ENCODE measurements at regions not wholly inside any gene's neighbourhood (a gene's known extent, or its start where the extent isn't known, plus 50 kb on each side); places are given as distances from the start of the nearest gene placed in this dataset.
A peak's percentile ranks its signal among the peaks of the same experiment; 100 is the strongest.
"Not testable (repeated sequence)": the region's sequence is repeated elsewhere in the genome, so short reads cannot be mapped to it uniquely, and the experiment has no call there.

DNA sequence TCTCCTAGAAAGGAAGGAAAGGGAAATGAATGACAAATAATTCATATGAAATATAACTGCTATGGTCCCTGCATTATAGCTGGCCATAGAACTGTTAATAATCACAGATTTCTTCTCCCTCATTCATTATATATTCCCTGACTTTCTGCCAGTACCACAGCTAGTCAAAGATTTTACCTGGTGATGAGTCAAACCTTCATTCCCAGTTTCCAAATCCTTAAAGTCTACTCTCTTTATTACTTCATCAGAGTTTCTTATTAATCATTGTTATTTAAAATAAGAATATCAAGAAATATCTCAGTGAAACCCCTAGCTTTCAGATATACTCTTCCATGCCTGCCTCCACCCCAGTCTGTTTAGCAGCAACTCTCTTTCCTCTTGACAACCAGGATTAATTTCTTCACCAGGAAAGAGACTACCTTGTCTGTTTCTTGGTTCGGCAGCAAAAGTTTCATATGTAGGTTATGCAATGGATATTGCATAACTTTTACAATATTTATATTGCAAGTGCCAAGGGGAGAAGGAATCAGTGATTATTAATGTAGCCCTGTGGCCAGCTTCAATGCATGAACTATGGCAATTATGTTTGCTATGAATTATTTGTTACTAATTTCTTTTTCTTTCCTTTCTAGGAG, 533.8 kb downstream of the FBXO15 start:
- no peak for DNase-seq

DNA sequence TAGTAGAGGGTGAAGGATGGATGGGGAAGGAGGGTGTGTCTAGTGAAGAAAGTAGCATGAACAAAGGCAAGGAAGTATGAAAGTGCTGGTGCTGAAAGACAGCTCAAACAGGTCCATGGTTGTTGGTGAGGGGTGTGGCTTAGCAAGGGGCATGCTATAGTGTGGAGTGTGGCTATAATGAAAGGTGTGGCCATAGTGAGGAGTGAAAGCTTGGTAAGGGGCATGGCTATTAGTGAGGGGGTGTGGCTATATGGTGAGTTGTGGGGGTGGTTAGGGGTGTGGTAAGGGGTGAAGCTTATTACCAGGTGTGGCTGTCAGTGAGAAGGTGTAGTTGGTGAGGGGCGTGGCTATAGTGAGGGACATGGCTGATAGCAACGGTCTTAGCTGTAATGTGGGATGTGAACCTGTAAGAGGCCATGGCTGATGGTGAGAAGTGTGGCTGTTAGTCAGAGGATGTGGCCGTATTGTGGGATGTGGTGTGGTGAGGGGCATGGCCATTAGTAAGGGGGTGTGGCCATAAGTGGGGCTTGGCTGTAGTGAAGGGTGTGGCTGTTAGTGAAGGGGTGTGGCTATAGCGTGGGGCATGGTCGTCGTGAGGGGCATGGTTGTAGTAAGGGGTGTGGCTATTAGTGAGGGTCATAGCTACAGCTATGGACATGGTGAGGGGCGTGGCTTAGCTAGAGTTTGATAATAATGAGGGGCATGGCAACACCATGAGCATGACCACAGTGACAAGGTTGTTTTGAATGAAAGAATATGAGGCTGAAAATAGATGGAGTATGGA, 549.6 kb downstream of the FBXO15 start:
- no peak for DNase-seq

DNA sequence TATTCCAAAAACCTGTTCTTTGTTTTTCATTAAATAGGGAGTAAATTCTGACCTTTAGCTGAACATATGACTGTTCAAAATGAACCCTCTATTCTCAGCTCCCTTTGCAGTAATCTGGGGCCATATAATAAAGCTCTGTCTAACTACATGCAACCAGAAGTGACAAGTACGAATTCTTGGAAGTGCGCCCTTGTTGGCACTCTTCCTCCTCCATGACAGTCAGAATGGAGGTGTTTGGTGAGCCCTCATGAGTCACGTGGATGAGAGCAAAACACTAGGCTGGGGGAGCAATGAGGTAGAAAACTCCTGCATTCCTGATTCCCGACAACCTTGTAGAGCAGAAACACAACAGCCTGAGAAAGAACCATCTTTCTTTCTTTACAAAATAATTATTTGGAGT, 552.9 kb downstream of the FBXO15 start:
- DNase-seq: no peak

DNA sequence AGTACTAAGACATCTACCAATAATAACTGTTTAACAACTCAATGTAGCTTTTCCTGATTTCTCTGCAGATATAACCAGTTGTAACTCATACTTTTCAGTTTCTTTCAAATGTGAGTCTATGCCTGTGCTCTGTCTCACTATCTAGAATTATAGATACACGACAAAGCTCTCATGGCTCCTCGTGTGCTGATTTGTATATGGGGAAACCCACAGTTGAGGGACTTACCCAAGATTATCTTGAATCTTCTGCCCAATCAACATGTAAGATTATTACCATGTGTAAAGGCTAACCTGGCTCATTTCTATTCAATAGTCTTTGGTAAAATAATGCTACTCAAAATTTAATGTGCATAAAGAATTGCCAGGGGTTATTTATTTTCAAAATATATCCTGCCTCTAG, 554.4 kb downstream of the FBXO15 start:
- no peak for DNase-seq

DNA sequence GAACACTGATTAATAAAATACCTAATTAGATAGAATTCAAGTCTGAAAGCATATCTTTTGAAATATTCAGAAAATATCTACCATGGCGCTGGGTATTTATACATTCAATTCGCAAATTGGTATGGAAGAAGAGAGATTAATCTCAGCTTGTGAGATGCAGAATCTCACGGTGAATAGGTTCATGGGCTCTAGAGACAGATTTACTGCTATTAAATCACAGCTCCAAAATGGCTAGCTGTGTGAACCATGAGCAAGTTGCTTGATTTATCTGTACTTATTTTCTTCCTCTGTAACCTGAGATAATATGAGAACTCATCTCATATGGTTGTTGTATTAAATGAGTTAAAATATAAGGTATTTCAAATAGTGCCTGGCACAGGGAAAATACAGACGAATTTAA, 556.7 kb downstream of the FBXO15 start:
- DNase-seq: no peak

DNA sequence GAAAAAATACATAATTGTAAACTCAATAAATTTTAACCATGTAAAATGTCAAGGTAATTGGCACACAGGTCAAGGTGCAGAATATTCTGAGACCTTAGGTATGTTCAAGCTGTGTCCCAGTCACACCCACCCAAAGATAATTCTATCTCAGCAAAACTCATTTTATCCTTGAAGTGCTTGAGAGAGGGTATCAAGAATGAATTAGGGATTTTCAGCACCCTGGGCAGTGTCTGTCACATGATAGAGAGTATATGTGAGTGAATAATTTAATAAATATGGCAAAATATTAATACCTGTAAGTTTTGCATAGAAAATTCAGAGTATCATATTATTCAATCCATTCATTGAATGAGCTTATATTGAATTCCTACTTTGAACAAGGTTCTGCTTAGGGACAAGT, 567.9 kb downstream of the FBXO15 start:
- DNase-seq: no peak

DNA sequence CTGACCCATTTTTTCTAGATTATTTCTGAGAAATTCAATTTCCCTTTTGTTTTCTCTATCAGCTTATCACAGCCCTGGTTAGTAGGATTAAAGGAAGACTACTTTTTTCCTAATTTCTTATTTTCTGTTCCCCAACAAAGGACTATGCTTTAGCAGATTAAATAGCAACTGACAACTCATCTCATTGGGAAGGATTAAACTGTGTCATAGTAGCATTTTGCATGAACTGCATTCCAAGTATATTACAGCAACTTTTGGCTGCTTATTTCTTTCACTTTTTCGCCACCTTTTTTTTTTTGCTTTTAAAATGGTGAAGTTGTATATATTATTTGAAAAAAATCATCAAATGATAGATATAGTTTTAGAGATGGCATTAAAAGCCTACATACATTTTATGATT, 570.3 kb downstream of the FBXO15 start:
- no peak for DNase-seq

DNA sequence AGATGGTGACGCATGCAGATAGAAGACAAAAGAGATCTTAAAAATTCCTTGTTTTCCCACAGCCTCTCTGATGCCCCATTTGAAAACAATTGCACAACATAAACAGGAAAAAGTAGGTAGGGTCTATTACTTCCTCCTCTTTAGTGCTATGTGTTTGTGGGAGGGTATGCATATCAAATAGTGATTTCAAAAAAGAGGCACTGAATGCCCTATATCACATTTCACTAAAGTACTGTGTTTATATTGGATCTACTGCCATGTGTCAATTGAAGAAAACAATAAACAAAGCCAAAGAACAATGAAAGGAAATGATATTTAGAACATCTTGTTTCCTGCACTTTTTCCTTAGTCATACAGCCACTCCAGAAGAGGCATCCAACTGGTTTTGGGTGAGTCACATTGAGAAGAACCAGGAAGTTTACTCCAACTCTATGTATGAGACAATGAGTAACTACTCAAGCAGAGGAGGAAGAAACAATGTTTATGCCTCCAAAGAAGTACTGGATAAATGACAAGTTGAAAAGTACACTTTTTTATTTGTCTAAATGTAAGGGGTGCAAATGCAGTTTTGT, 583.6 kb downstream of the FBXO15 start:
- DNase-seq: peak; percentile 22

DNA sequence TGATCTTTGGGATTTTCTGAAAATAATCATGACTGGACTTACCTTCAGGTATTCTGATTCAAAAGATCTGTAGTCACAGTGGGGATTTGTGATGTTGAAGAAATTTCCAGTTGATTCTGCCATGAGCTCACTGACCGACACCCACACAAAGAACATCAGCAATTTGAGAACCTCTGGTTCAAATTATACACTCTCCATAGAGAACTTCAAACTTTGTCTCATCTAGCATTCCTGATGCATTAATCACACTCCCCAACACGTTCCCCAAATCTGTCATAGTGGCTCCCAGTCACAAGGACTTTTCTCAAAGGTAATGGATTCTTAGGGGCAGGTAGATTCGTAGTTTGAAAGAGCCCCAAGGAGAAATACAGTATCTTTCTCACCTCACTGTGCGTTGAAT, 584.3 kb downstream of the FBXO15 start:
- DNase-seq: no peak

DNA sequence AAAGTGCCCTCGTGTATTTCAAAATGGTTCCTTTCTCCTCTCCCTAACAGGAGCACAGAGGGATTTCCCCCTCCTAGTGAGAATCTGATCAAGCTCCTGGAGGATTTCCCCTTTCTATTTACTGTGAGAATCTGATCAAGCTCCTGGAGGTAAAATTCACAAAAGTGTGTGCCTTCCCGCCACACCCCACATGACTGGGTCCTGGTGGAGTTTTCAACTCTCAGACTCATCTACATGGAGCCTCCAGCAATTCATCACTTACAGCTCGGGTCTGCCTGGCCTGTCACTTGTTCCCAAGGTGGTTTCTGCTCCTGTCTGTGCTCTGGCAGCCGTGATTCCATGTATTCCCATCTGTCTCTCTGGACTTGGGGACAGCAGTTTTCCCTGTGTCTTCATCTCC, 590.7 kb downstream of the FBXO15 start:
- DNase-seq: no peak

DNA sequence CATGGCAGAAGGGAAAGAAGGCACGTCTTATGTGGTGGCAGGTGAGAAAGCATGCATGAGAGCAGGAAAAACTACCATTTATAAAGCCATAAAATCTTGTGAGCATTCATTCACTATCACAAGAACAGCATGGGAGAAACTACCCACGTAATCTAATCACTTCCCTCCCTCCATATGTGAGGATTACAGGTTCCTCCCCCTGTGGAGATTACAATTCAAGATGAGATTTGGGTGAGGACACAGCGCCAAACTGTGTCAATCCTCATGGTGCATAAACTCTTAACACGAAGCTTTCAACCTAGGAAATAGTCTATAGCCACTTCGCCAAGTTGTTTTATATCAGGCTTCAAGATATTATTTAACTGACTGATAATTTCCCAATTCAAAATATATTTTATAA, 595.5 kb downstream of the FBXO15 start:
- no peak for DNase-seq

DNA sequence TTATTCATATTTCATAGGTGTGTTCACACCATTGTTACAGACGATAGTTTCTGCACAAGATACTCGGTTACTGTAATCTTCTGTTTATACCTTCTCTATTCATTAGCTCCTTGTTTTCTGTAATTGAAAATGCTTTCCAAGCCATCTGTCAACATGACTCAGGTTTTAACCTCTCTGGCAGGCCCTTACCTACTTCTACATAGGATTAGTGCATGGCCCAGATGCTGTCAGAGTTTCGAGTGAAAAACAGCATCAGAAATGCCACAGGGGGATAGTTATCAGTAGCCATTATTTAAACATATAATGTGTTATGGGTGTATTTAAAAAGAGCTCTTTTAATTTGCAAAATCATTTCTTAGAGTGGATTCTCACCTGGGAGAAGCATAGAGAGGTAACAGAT, 596.4 kb downstream of the FBXO15 start:
- no peak for DNase-seq

DNA sequence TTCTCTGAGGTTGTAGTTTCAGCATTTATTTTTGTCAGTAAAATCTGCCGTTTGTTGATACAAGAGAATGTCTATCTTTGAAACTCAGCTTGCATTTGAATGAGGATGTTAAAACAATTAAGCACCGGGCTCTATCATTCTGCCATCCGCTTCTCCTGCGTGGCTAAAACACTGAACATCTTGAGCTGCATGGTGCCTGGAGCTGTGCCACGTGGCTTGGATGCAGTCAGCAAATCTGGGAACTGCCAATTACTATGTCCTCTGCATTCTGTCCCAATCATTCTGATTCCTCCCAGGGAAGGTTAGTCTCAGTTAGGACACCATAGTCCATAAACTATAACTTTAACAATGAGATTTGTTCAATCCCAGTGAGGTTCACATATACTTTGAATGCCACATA, 598.4 kb downstream of the FBXO15 start:
- no peak for DNase-seq

DNA sequence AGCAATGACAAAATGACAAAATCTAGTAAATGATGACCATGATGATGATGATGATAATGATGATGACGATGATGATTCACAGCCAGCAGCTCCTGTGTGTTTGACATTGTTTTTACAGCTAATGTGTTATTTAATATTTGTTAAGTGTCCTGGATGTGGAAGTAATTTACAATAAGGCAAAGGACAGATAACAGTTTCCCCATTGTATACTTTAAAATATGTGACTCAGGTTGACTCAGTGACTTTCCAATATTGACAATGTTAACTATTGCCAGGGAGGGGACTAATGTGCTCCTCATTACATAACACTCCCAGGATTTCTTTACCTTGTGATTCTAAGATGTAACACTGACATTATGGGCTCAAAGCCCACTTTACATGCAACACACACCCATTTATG, 602.2 kb downstream of the FBXO15 start:
- DNase-seq: no peak

DNA sequence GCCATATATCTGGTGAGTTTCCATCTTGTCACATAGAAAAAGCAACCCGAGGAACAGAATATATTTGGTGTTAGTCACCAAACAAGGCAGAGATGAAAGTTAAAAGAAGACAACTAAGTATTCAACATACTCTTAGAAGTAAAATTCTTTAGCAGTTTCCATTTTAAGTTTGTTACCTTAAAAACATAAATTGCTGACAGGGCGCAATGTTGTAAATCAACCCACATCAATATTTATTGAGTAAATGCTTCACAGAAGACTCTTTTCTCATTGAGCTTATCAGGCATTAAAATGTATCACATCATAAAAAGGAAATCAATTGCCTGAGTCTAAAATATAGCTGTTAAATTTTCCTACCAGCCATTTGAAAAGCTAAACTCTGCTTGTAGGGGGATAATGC, 603.0 kb downstream of the FBXO15 start:
- no peak for DNase-seq

DNA sequence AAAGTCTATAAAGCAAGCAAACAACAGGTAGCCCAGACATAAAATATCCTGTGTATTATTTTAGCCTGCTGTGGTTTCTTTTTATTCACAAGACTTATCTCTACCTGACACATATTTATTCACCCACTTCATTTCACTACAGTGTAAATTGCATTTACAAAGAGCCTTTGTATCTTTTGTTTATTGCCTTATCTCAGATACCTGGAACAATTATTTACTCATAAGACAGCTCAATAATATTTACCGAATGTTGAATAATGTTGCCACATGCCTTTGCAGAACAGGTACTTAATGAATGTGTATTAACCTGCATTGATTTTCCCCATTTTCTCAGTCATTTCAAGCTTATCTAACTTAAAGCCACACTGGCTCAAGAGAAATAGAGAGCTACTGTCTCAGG, 603.6 kb downstream of the FBXO15 start:
- DNase-seq: no peak

DNA sequence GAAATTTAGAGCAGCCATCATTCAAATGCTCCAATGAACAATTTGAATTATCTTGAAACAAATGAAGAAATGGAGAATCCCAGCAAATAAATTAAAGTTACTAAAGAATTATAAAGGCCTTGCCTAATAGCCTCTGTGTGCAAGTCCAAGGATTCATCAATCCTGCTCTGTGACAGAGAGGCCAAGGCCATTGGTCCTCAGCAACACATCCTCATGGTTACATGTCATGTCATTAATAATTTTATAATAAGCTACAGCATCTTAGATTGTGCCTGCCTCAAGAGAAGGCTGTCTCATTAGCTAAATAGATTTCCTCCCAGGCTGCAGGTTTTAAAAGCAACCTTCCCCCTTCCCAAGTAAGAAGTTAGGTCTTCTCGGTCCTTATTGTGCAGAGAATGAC, 611.6 kb downstream of the FBXO15 start:
- DNase-seq: no peak

DNA sequence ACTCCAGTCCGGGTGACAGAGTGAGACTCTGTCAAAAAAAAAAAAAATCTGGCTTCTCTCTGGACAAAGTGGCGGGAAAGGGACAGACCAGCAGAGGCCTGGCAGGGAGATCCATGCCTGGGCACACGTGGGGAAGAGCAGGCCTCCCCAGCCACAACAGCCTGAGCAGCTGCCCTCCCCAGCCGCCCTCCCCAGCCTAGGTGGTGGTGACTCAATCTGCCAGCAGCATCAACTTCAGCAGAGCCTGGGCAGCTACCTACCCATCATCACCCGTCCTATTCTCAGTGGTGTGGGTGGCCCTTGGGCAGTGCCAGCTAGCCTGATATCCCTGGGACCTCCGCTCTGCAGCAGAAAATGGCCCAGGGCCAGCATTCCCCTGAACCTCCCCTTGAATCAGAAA, 612.4 kb downstream of the FBXO15 start:
- no peak for DNase-seq

DNA sequence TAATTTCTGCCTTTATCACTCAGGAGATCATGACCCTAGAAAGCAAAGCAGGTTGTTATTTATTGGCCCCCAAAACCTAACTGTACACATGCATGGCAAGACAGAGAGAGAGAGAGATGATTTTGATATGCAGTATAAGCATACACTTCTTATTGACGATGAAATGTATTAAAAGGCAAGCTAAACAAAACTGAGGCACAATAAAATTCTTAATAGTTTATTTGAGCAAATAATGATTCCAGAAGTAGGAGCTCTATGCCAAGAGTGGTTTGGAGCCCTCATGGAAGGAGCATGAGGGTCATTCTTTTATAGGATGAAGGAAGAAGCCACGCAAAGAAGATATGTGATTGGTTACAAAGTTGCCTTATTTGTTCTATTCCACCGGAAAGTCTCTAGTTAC, 616.0 kb downstream of the FBXO15 start:
- no peak for DNase-seq

DNA sequence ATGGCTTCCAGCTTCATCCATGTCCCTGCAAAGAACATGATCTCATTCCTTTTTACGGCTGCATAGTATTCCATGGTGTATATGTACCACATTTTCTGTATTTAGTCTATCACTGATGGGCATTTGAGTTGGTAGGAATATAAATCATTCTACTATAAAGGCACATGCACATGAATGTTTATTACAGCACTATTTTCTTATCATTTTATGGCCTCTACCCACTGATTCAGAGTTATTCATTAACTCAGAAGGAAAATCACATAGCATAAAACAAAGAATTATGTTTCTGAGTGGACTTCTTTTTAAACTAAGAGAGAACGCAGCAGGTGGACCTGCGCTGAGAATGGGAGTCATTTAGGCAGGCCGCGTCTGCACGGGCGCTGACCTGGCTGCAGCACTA, 619.6 kb downstream of the FBXO15 start:
- DNase-seq: no peak

DNA sequence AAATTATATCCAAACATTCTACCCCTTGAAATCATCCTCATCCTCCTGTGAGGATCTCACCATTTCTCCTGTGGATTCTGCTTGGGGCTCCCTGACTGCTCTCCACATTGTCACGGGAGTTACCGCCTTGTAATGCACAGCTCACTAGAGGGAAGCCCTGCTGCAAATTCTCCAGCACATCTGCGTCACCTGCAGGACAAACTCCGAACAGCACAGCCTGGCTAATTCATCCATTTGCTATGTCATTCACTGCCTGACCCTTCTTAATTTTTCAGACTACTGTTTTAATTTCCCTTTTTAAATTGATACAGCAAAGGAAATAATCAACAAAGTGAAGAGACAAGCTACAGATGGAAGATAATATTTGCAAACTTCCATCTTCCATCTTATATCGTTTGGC, 627.4 kb downstream of the FBXO15 start:
- no peak for DNase-seq

DNA sequence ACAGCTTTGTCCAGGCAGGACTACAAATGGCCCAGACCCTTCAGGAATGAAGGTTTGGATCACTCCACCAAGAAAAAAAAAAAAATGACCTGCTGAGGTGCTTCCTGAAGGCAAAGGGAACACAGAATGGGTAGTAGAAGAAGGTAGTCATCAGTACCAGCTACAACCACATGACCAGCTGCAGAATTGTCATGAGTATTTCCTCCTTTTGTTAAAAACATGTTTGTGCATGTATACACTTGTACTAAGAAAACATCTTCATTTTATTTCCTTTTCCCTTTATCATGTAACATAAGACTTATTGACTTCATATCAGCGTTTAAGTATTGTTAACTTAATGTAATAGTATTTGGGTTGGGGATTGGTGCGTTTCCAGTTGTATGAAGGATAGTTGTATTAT, 631.6 kb downstream of the FBXO15 start:
- DNase-seq: not testable (repeated sequence)

DNA sequence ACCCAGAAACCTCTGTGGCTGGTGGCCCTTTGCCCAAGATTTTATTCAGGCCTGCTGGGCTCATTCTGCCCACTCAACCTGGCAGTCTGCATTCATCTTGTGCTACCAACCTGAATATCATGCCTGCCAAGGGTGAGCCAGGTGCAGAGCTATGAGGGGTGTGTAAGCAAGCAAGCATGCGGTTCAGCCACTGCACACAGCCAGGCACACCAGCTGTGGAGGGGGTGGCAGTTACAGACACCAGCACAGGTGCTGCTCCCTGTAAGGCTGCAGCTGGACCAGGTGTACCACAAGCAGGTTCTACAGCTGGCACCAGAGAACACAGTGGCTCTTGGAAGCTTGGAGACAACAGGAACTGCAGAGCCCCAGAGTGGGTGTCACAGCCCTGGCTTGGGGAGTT, 633.2 kb downstream of the FBXO15 start:
- DNase-seq: no peak

DNA sequence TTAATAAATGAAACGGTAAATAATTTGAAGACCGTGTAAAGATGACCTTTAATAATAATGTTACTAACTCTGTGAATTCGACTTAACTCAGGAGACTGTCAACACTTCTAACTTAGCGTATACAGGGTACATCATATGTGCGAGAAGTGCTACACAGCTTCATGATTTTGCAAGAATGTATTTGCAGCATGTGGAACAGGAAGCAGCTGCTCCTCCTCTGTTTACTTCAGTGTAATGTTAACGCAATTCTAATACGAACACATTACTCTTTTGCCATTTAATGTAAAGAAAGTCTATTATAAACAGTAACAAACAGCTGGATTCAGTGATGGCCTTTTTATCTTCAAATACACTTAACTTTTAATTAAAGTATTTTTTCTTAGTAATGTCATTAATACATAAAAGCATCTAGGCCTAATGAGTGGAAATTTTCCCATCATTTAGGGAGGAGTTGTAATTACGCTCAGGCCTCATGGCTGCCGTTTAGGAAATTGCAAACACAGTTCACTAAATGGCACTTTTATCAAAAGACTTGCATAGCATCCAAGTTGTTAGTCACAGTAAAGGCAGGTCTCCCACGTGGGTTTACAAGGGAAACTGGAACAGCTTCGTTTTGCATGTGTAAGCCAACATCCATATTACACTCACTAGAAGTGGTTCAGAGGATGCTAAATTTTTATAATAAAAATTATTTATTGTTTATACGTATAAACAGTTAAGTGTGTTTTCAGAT, 635.7 kb downstream of the FBXO15 start:
- DNase-seq: no peak

Data from amniotic stem cell (primary cell).